Astrocyte of the cerebellum (primary cell): ENCODE measurements at regions not wholly inside any gene's neighbourhood (a gene's known extent, or its start where the extent isn't known, plus 50 kb on each side); places are given as distances from the start of the nearest gene placed in this dataset.
A peak's percentile ranks its signal among the peaks of the same experiment; 100 is the strongest.

Experiments
- DNase-seq: peaks from one replicate; pipeline ENCODE4 v3.0.0-alpha.2; 2011; ENCODE audit warnings: low read depth
- H3K4me3 ChIP-seq: 2 replicates; pipeline ENCODE4 v1.5.1; 2011; ENCODE audit warnings: mild to moderate bottlenecking, low read depth, low read length, moderate library complexity
- CTCF ChIP-seq: IDR thresholded peaks from 2 replicates; pipeline ENCODE4 v1.5.1; 2012; ENCODE audit warnings: low read length, low read depth, moderate library complexity, mild to moderate bottlenecking; ENCODE audit errors: missing control alignments
- in situ Hi-C: cut with HindIII; loops from 2 replicates; pipeline ENCODE4 v1.10.0; 2017; ENCODE audit warnings: low sequenced_read_pairs

- DNase-seq, result no peak
- no peak overlapping the region for H3K4me3 ChIP-seq
- TF ChIP-seq CTCF, result no peak
- in situ Hi-C loops, result no loop called here
These were observed 77.8 kb downstream of the OR13H1 start for GRCh38 chrX:131621650-131622049.

- in situ Hi-C loops, result no loop called here
- TF ChIP-seq CTCF, result peak; percentile 47
- DNase-seq, result no peak
- H3K4me3 ChIP-seq, result no peak overlapping the region
These were observed 82.9 kb downstream of the OR13H1 start for GRCh38 chrX:131626681-131627296.

GRCh38 chrX:131630534-131630933 lies 86.7 kb downstream of the OR13H1 start:
- no peak overlapping the region for H3K4me3 ChIP-seq
- in situ Hi-C loops, result no loop called here
- TF ChIP-seq CTCF, result no peak
- DNase-seq, result no peak

- in situ Hi-C loops, result no loop called here
- peak; percentile 88 for TF ChIP-seq CTCF
- peak; percentile 32 for DNase-seq
- no peak overlapping the region for H3K4me3 ChIP-seq
These were observed 89.5 kb downstream of the OR13H1 start for GRCh38 chrX:131633285-131633917.

GRCh38 chrX:131634900-131635299 lies 91.0 kb downstream of the OR13H1 start:
- in situ Hi-C loops, result no loop called here
- H3K4me3 ChIP-seq, result no peak overlapping the region
- no peak for TF ChIP-seq CTCF
- DNase-seq, result no peak

GRCh38 chrX:131646106-131646505 lies 102.2 kb downstream of the OR13H1 start:
- TF ChIP-seq CTCF, result no peak

More at GRCh38 chrX:131646106-131646505, 102.2 kb downstream of the OR13H1 start:
- DNase-seq, result no peak
- in situ Hi-C loops, result no loop called here
- H3K4me3 ChIP-seq, result no peak overlapping the region
